CD4-positive, alpha-beta T cell (primary cell): ENCODE measurements at regions not wholly inside any gene's neighbourhood (a gene's known extent, or its start where the extent isn't known, plus 50 kb on each side); places are given as distances from the start of the nearest gene placed in this dataset.

Source experiments
- ATAC-seq: fragments of 200-7000 bp; cut with Tn5 transposase; one replicate; pipeline ENCODE4 v1.10.0; 2022; ENCODE audit warnings: mild to moderate bottlenecking; ENCODE audit not compliant: poor library complexity
- CTCF ChIA-PET: fragments of 350-600 bp; sonication (Branson Sonifier 250); formaldehyde crosslinking; loops from one replicate; lab custom pipeline; 2021; ENCODE audit warnings: antibody characterized with exemption, inconsistent platforms; lab: Charles Lee
- POLR2A ChIA-PET: fragments of 350-600 bp; sonication (Branson Sonifier 250); formaldehyde crosslinking; loops from one replicate; lab custom pipeline; 2021; ENCODE audit warnings: antibody characterized with exemption, inconsistent platforms; lab: Charles Lee
- DNase-seq, 14 experiments: peaks; one replicate each; pipeline ENCODE4 v3.0.0-alpha.2; 2013 to 2020; ENCODE audit warnings: mixed read lengths in 2 of 14
- H3K27ac ChIP-seq, 2 donors: one replicate each; pipeline versions ENCODE4 v1.5.1 to v1.7.0; 2013; ENCODE audit warnings: low read length in 2 of 2, low read depth in 1 of 2, mild to moderate bottlenecking in 1 of 2
- H3K27me3 ChIP-seq, 2 experiments: 1 replicate in 1 of 2; 2 replicates in 1 of 2; pipeline versions ENCODE4 v1.6.1 to v1.7.0; 2013; ENCODE audit warnings: low read length in 2 of 2, control low read depth in 1 of 2, mild to moderate bottlenecking in 1 of 2, moderate library complexity in 1 of 2; ENCODE audit not compliant: insufficient read depth in 2 of 2, control insufficient read depth in 1 of 2
- H3K36me3 ChIP-seq: one replicate; pipeline ENCODE4 v1.6.1; 2013; ENCODE audit warnings: low read length, control low read depth; ENCODE audit not compliant: insufficient read depth
- H3K4me1 ChIP-seq: one replicate; pipeline ENCODE4 v1.6.1; 2013; ENCODE audit warnings: low read length, control low read depth; ENCODE audit not compliant: insufficient read depth
- H3K4me3 ChIP-seq: one replicate; pipeline ENCODE4 v1.5.1; 2013; ENCODE audit warnings: mild to moderate bottlenecking, low read length, moderate library complexity
- H3K9me3 ChIP-seq, 2 experiments: 1 replicate in 1 of 2; 2 replicates in 1 of 2; pipeline versions ENCODE4 v1.6.1 to v1.7.0; 2013; ENCODE audit warnings: low read length in 2 of 2, mild to moderate bottlenecking in 2 of 2, control low read depth in 1 of 2, moderate library complexity in 1 of 2; ENCODE audit not compliant: control insufficient read depth in 1 of 2, insufficient read depth in 1 of 2
- H3K27ac Mint-ChIP-seq: one replicate; pipeline ENCODE4 v1.8.0; 2020; ENCODE audit warnings: mixed read lengths
- H3K27me3 Mint-ChIP-seq: one replicate; pipeline ENCODE4 v1.8.0; 2021; ENCODE audit warnings: mixed read lengths
- H3K36me3 Mint-ChIP-seq: one replicate; pipeline ENCODE4 v1.8.0; 2021; ENCODE audit warnings: low read depth, mixed read lengths
- H3K4me1 Mint-ChIP-seq: one replicate; pipeline ENCODE4 v1.8.0; 2021; ENCODE audit warnings: low read depth, mixed read lengths
- H3K4me3 Mint-ChIP-seq: one replicate; pipeline ENCODE4 v1.8.0; 2020; ENCODE audit warnings: mild to moderate bottlenecking, mixed read lengths
- H3K9me3 Mint-ChIP-seq: one replicate; pipeline ENCODE4 v1.8.0; 2020; ENCODE audit warnings: mixed read lengths
- CTCF ChIP-seq: fragments of 200-600 bp; IDR thresholded peaks from one replicate; pipeline ENCODE4 v1.8.0; 2022; ENCODE audit warnings: antibody characterized with exemption, mild to moderate bottlenecking
- intact Hi-C, 2 experiments: fragments of 100-400 bp; cut with DNase I in 1 of 2; cut with micrococcal nuclease in 1 of 2; formaldehyde crosslinking; loops; one replicate each; pipeline versions ENCODE4 v1.15.1 to v1.9.0; 2023 to 2025; cut with DNase I, micrococcal nuclease

- H3K27ac Mint-ChIP-seq, result no peak overlapping the region
- Histone ChIP-seq H3K36me3 (no peaks in the 10 kb centered on the region), H3K4me3 (no peak overlapping the region), H3K27ac (no peak overlapping the region), H3K9me3 (peaks cover 0 to 5% of the 10 kb centered on the region in 2 experiments), H3K4me1 (no peaks in the 10 kb centered on the region), H3K27me3 (no peaks in the 10 kb centered on the region)
- no peaks in the 10 kb centered on the region for H3K27me3 Mint-ChIP-seq
- H3K9me3 Mint-ChIP-seq, result peaks cover 2% of the 10 kb centered on the region
- no peaks in the 10 kb centered on the region for H3K36me3 Mint-ChIP-seq
- ChIA-PET POLR2A (interaction anchor here (1.2 kb wide), 1 partner anchor 36 kb away, joined by 3 read pairs; no protein-coding TSS in a partner anchor), CTCF (no interaction called here)
- TF ChIP-seq CTCF, result no peak
- H3K4me1 Mint-ChIP-seq, result no peaks in the 10 kb centered on the region
- intact Hi-C loops, result no loop called here
- no peak for ATAC-seq
- DNase-seq, result peak in 1 of 14 experiments; percentile 6
- no peak overlapping the region for H3K4me3 Mint-ChIP-seq
These were observed 128.6 kb downstream of the ZFP36L2 start for GRCh38 chr2:43097644-43098408.

- DNase-seq, result no peak
- no peak for TF ChIP-seq CTCF
- intact Hi-C loops, result no loop called here
- Histone ChIP-seq H3K36me3 (no peaks in the 10 kb centered on the region), H3K4me1 (no peaks in the 10 kb centered on the region), H3K27me3 (no peaks in the 10 kb centered on the region), H3K9me3 (peaks cover under 1 to 5% of the 10 kb centered on the region in 2 experiments), H3K27ac (no peak overlapping the region), H3K4me3 (no peak overlapping the region)
- Mint-ChIP-seq H3K4me1 (no peaks in the 10 kb centered on the region), H3K27me3 (no peaks in the 10 kb centered on the region), H3K27ac (no peak overlapping the region), H3K9me3 (peaks cover 2% of the 10 kb centered on the region), H3K36me3 (no peaks in the 10 kb centered on the region), H3K4me3 (no peak overlapping the region)
- CTCF ChIA-PET, result no interaction called here
- POLR2A ChIA-PET, result interaction anchor here (0.5 kb wide), 1 partner anchor 60 kb away, joined by 3 read pairs; no protein-coding TSS in a partner anchor
- no peak for ATAC-seq
These were observed 130.7 kb downstream of the ZFP36L2 start for GRCh38 chr2:43095533-43096295.

- Mint-ChIP-seq H3K4me1 (no peaks in the 10 kb centered on the region), H3K27ac (no peak overlapping the region), H3K27me3 (no peaks in the 10 kb centered on the region), H3K4me3 (no peak overlapping the region), H3K36me3 (no peaks in the 10 kb centered on the region), H3K9me3 (peaks cover 5% of the 10 kb centered on the region)
- ChIA-PET POLR2A (no interaction called here), CTCF (no interaction called here)
- H3K4me1 ChIP-seq, result no peaks in the 10 kb centered on the region
- intact Hi-C loops, result no loop called here
- H3K36me3 ChIP-seq, result no peaks in the 10 kb centered on the region
- TF ChIP-seq CTCF, result no peak
- DNase-seq (no peak), ATAC-seq (no peak)
- H3K27ac ChIP-seq, result no peak overlapping the region
- H3K27me3 ChIP-seq, result no peaks in the 10 kb centered on the region
- no peak overlapping the region for H3K4me3 ChIP-seq
- H3K9me3 ChIP-seq, result peaks cover 5 to 10% of the 10 kb centered on the region in 2 experiments
These were observed 133.8 kb downstream of the ZFP36L2 start for GRCh38 chr2:43092520-43093179.
